DOHH2 (cell line): ENCODE measurements at regions not wholly inside any gene's neighbourhood (a gene's known extent, or its start where the extent isn't known, plus 50 kb on each side); places are given as distances from the start of the nearest gene placed in this dataset.

ENCODE experiments used
- H3F3A ChIP-seq: fragments of 200-600 bp; sonication (generic), shearing (Covaris generic); 2 replicates; pipeline ENCODE4 v1.6.0; 2016; ENCODE audit warnings: antibody characterized with exemption, mild to moderate bottlenecking; ENCODE audit not compliant: control insufficient read depth, insufficient read depth
- H3K27ac ChIP-seq: fragments of 200-600 bp; sonication (generic); 2 replicates; pipeline ENCODE4 v1.5.1; 2014; ENCODE audit warnings: low read depth, mild to moderate bottlenecking, low read length, moderate library complexity
- H3K27me3 ChIP-seq: fragments of 200-600 bp; sonication (generic); 2 replicates; pipeline ENCODE4 v1.6.1; 2014; ENCODE audit warnings: mild to moderate bottlenecking, low read length, mixed read lengths; ENCODE audit not compliant: control insufficient read depth
- H3K36me3 ChIP-seq: fragments of 200-600 bp; sonication (generic); 2 replicates; pipeline ENCODE4 v1.6.1; 2014; ENCODE audit warnings: mild to moderate bottlenecking, low read length, moderate library complexity, mixed read lengths; ENCODE audit not compliant: control insufficient read depth
- H3K4me1 ChIP-seq: fragments of 200-600 bp; sonication (generic); 2 replicates; pipeline ENCODE4 v1.6.1; 2014; ENCODE audit warnings: mild to moderate bottlenecking, low read length, mixed read lengths; ENCODE audit not compliant: control insufficient read depth
- H3K4me2 ChIP-seq: fragments of 200-600 bp; sonication (generic); 2 replicates; pipeline ENCODE4 v1.6.0; 2014; ENCODE audit warnings: mild to moderate bottlenecking, low read length, moderate library complexity
- H3K4me3 ChIP-seq: fragments of 200-600 bp; sonication (generic); 2 replicates; pipeline ENCODE4 v1.5.1; 2014; ENCODE audit warnings: mild to moderate bottlenecking, low read length, mixed read lengths
- H3K79me2 ChIP-seq: fragments of 200-600 bp; sonication (generic); 2 replicates; pipeline ENCODE4 v1.6.1; 2014; ENCODE audit warnings: mild to moderate bottlenecking, low read length, mixed read lengths; ENCODE audit not compliant: control insufficient read depth
- H3K9me2 ChIP-seq: fragments of 200-600 bp; sonication (generic); replicated peaks from 2 replicates; pipeline ENCODE4 v1.6.1; 2014; ENCODE audit warnings: mild to moderate bottlenecking, low read length, mixed read lengths; ENCODE audit not compliant: control insufficient read depth
- H3K9me3 ChIP-seq: fragments of 200-600 bp; sonication (generic); 2 replicates; pipeline ENCODE4 v1.6.1; 2014; ENCODE audit warnings: antibody characterized with exemption, low read length, mixed read lengths; ENCODE audit not compliant: control insufficient read depth, insufficient read depth
- H4K20me1 ChIP-seq: fragments of 200-600 bp; sonication (generic); 2 replicates; pipeline ENCODE4 v1.6.0; 2014; ENCODE audit warnings: low read depth, mild to moderate bottlenecking, antibody characterized with exemption, low read length, moderate library complexity; ENCODE audit not compliant: control insufficient read depth, insufficient read depth
- EZH2phosphoT487 ChIP-seq: fragments of 200-600 bp; sonication (generic); IDR thresholded peaks from 2 replicates; pipeline ENCODE4 v1.6.1; 2017; ENCODE audit warnings: borderline replicate concordance, mild to moderate bottlenecking, antibody characterized with exemption, low read length, moderate library complexity, mixed read lengths
- TF ChIP-seq, protein P1 (sequence below): fragments of 200-600 bp; sonication (generic); IDR thresholded peaks from one replicate; pipeline ENCODE4 v1.5.1; 2014; ENCODE audit warnings: antibody characterized with exemption, mild to moderate bottlenecking, low read depth, low read length; ENCODE audit not compliant: poor library complexity, severe bottlenecking

DNA sequence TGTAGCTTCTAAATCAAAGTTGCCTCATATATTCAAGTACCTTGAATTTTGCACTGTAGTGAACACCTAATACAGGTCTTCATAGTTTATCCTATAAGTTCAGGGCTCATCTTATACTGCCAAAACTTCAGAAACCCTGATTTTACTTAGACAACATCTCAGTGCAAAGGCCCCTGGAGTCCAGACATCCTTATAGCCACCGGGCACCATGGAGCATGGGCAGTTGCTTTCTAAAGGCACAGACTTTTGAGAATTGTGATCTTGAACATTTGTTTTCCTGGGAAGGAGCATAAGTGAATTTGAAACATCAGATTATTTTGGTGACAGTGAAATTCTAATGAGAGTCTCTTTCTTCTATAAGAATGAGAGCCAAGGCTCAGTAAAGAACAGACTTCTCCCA is 292.3 kb downstream of the CYRIA start:
- no peaks in the 10 kb centered on the region for H3F3A ChIP-seq
- no peaks in the 10 kb centered on the region for H3K9me2 ChIP-seq
- H3K4me2 ChIP-seq, result no peak overlapping the region
- H3K4me3 ChIP-seq, result no peak overlapping the region
- H3K27ac ChIP-seq, result no peak overlapping the region
- H3K79me2 ChIP-seq, result no peaks in the 10 kb centered on the region
- H3K36me3 ChIP-seq, result no peaks in the 10 kb centered on the region
- H3K27me3 ChIP-seq, result no peaks in the 10 kb centered on the region
- no peaks in the 10 kb centered on the region for H3K9me3 ChIP-seq
- no peaks in the 10 kb centered on the region for H3K4me1 ChIP-seq
- no peaks in the 10 kb centered on the region for H4K20me1 ChIP-seq
- TF ChIP-seq, protein P1, sequence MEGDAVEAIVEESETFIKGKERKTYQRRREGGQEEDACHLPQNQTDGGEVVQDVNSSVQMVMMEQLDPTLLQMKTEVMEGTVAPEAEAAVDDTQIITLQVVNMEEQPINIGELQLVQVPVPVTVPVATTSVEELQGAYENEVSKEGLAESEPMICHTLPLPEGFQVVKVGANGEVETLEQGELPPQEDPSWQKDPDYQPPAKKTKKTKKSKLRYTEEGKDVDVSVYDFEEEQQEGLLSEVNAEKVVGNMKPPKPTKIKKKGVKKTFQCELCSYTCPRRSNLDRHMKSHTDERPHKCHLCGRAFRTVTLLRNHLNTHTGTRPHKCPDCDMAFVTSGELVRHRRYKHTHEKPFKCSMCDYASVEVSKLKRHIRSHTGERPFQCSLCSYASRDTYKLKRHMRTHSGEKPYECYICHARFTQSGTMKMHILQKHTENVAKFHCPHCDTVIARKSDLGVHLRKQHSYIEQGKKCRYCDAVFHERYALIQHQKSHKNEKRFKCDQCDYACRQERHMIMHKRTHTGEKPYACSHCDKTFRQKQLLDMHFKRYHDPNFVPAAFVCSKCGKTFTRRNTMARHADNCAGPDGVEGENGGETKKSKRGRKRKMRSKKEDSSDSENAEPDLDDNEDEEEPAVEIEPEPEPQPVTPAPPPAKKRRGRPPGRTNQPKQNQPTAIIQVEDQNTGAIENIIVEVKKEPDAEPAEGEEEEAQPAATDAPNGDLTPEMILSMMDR, result no peak
- no peak for TF ChIP-seq EZH2phosphoT487

GRCh38 chr2:16371751-16372150 is 293.9 kb downstream of the CYRIA start:
- TF ChIP-seq EZH2phosphoT487, result no peak
- TF ChIP-seq, protein P1, result no peak
- Histone ChIP-seq H4K20me1 (no peaks in the 10 kb centered on the region), H3K9me3 (no peaks in the 10 kb centered on the region), H3K36me3 (no peaks in the 10 kb centered on the region), H3K27ac (no peak overlapping the region), H3K4me3 (no peak overlapping the region), H3K79me2 (no peaks in the 10 kb centered on the region), H3K4me1 (no peaks in the 10 kb centered on the region), H3F3A (no peaks in the 10 kb centered on the region), H3K27me3 (no peaks in the 10 kb centered on the region), H3K9me2 (no peaks in the 10 kb centered on the region), H3K4me2 (no peak overlapping the region)

DNA sequence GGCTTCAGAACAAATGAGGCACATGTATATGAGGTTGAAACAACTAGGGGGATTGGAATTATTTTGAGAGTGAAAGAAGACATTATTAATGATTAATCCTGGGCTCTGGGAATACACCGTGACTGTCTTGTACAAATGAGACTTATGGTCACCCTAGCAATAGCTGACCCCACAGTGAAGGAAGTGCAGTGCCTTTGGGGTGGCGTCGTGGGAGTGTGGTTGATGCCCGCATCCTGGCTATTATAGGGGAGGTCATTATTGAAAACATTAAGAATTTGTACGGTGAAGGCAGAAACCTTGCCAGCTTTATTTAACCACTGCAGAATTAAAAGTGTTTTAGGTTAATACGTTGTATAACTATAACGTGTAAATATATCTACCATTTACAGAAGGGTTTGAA is 296.7 kb downstream of the CYRIA start:
- Histone ChIP-seq H3K4me3 (no peak overlapping the region), H3K4me1 (no peaks in the 10 kb centered on the region), H3K4me2 (no peak overlapping the region), H3K9me3 (no peaks in the 10 kb centered on the region), H3K27ac (no peak overlapping the region), H3F3A (no peaks in the 10 kb centered on the region), H3K9me2 (no peaks in the 10 kb centered on the region), H3K27me3 (no peaks in the 10 kb centered on the region), H3K79me2 (no peaks in the 10 kb centered on the region), H3K36me3 (no peaks in the 10 kb centered on the region), H4K20me1 (no peaks in the 10 kb centered on the region)
- TF ChIP-seq, protein P1, result no peak

GRCh38 chr2:16368328-16368727 is 297.3 kb downstream of the CYRIA start:
- H3K9me2 ChIP-seq, result no peaks in the 10 kb centered on the region
- no peaks in the 10 kb centered on the region for H3K27me3 ChIP-seq
- H3K79me2 ChIP-seq, result no peaks in the 10 kb centered on the region
- H4K20me1 ChIP-seq, result no peaks in the 10 kb centered on the region
- TF ChIP-seq, protein P1, result no peak
- TF ChIP-seq EZH2phosphoT487, result no peak
- H3K4me1 ChIP-seq, result no peaks in the 10 kb centered on the region
- H3K4me3 ChIP-seq, result no peak overlapping the region
- H3K9me3 ChIP-seq, result no peaks in the 10 kb centered on the region
- no peak overlapping the region for H3K4me2 ChIP-seq
- H3K36me3 ChIP-seq, result no peaks in the 10 kb centered on the region
- no peaks in the 10 kb centered on the region for H3F3A ChIP-seq
- H3K27ac ChIP-seq, result no peak overlapping the region
